CD4-positive, alpha-beta T cell (primary cell): ENCODE measurements at regions not wholly inside any gene's neighbourhood (a gene's known extent, or its start where the extent isn't known, plus 50 kb on each side); places are given as distances from the start of the nearest gene placed in this dataset.
A peak's percentile ranks its signal among the peaks of the same experiment; 100 is the strongest.

ENCODE experiments used
- ATAC-seq: fragments of 200-7000 bp; cut with Tn5 transposase; one replicate; pipeline ENCODE4 v1.10.0; 2022; ENCODE audit warnings: mild to moderate bottlenecking; ENCODE audit not compliant: poor library complexity
- CTCF ChIA-PET: fragments of 350-600 bp; sonication (Branson Sonifier 250); formaldehyde crosslinking; loops from one replicate; lab custom pipeline; 2021; ENCODE audit warnings: antibody characterized with exemption, inconsistent platforms; lab: Charles Lee
- POLR2A ChIA-PET: fragments of 350-600 bp; sonication (Branson Sonifier 250); formaldehyde crosslinking; loops from one replicate; lab custom pipeline; 2021; ENCODE audit warnings: antibody characterized with exemption, inconsistent platforms; lab: Charles Lee
- DNase-seq, 14 experiments: peaks; one replicate each; pipeline ENCODE4 v3.0.0-alpha.2; 2013 to 2020; ENCODE audit warnings: mixed read lengths in 2 of 14
- H3K27ac ChIP-seq, 2 donors: one replicate each; pipeline versions ENCODE4 v1.5.1 to v1.7.0; 2013; ENCODE audit warnings: low read length in 2 of 2, low read depth in 1 of 2, mild to moderate bottlenecking in 1 of 2
- H3K27me3 ChIP-seq, 2 experiments: 1 replicate in 1 of 2; 2 replicates in 1 of 2; pipeline versions ENCODE4 v1.6.1 to v1.7.0; 2013; ENCODE audit warnings: low read length in 2 of 2, control low read depth in 1 of 2, mild to moderate bottlenecking in 1 of 2, moderate library complexity in 1 of 2; ENCODE audit not compliant: insufficient read depth in 2 of 2, control insufficient read depth in 1 of 2
- H3K36me3 ChIP-seq: one replicate; pipeline ENCODE4 v1.6.1; 2013; ENCODE audit warnings: low read length, control low read depth; ENCODE audit not compliant: insufficient read depth
- H3K4me1 ChIP-seq: one replicate; pipeline ENCODE4 v1.6.1; 2013; ENCODE audit warnings: low read length, control low read depth; ENCODE audit not compliant: insufficient read depth
- H3K4me3 ChIP-seq: one replicate; pipeline ENCODE4 v1.5.1; 2013; ENCODE audit warnings: mild to moderate bottlenecking, low read length, moderate library complexity
- H3K9me3 ChIP-seq, 2 experiments: 1 replicate in 1 of 2; 2 replicates in 1 of 2; pipeline versions ENCODE4 v1.6.1 to v1.7.0; 2013; ENCODE audit warnings: low read length in 2 of 2, mild to moderate bottlenecking in 2 of 2, control low read depth in 1 of 2, moderate library complexity in 1 of 2; ENCODE audit not compliant: control insufficient read depth in 1 of 2, insufficient read depth in 1 of 2
- H3K27ac Mint-ChIP-seq: one replicate; pipeline ENCODE4 v1.8.0; 2020; ENCODE audit warnings: mixed read lengths
- H3K27me3 Mint-ChIP-seq: one replicate; pipeline ENCODE4 v1.8.0; 2021; ENCODE audit warnings: mixed read lengths
- H3K36me3 Mint-ChIP-seq: one replicate; pipeline ENCODE4 v1.8.0; 2021; ENCODE audit warnings: low read depth, mixed read lengths
- H3K4me1 Mint-ChIP-seq: one replicate; pipeline ENCODE4 v1.8.0; 2021; ENCODE audit warnings: low read depth, mixed read lengths
- H3K4me3 Mint-ChIP-seq: one replicate; pipeline ENCODE4 v1.8.0; 2020; ENCODE audit warnings: mild to moderate bottlenecking, mixed read lengths
- H3K9me3 Mint-ChIP-seq: one replicate; pipeline ENCODE4 v1.8.0; 2020; ENCODE audit warnings: mixed read lengths
- intact Hi-C, 2 experiments: fragments of 100-400 bp; cut with DNase I in 1 of 2; cut with micrococcal nuclease in 1 of 2; formaldehyde crosslinking; loops; one replicate each; pipeline versions ENCODE4 v1.15.1 to v1.9.0; 2023 to 2025; cut with DNase I, micrococcal nuclease
- TF ChIP-seq, protein P1 (sequence below): fragments of 200-600 bp; IDR thresholded peaks from one replicate; pipeline ENCODE4 v1.8.0; 2022; ENCODE audit warnings: antibody characterized with exemption, mild to moderate bottlenecking

DNA sequence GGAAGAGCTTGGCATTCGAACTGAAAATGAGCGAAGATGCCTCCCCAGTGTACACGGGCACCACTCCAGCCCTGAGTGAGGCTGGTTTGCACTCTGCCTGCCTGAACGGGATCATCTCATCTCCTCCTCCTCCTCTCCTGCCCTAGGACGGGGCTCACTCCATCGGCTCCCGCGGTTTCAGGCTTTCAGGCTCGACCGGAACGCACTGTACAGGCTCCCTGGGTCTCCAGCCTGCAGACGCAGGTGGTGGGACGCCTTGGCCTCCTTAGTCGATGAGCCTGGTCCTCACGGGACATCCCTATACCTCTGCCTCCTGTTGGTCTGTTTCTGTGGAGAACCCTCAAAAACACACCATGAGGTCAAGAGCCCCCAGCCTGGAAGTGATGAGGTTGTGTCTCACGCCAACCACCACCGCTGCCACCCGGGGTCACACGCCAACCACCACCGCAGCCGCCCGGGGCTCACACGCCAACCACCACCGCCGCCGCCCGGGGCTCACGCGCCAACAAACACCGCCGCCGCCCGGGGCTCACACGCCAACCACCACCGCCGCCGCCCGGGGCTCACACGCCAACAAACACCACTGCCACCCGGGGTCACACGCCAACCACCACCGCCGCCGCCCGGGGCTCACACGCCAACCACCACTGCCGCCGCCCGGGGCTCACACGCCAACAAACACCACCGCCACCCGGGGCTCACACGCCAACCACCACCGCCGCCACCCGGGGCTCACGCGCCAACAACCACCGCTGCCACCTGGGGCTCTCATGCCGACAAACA is 56.3 kb downstream of the FOXL3 start:
- ATAC-seq, result no peak

DNA sequence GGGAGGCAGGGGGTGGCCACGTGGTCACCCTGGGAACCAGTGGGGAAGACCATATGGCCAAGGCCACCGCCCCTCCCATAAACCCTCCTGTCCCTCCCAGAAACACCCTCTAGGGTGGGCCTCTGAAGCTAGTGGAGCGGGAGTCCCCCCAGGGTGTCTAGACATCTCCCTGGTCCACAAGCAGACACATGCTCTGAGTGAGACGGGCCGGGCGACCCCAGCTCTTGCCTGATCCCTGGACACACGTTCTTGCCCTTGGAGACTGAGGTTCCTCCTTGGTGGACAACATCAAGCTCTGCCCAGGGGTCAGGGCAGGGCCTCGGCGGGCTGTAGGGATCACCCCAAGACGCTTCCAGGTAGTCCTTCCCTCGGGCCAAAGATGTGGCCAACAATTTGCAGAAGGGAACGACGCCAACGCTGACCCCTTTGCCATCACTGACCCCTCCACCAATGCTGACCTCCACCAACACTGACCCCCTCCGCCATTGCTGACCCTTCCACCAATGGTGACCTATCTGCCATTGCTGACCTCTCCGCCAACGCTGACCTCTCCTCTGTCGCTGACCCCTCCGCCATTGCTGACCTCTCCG is 57.1 kb downstream of the FOXL3 start:
- Mint-ChIP-seq H3K36me3 (peaks cover 9% of the 10 kb centered on the region), H3K4me1 (peaks cover 5% of the 10 kb centered on the region), H3K27me3 (no peaks in the 10 kb centered on the region), H3K27ac (peak overlapping the region; percentile 12), H3K9me3 (peaks cover 3% of the 10 kb centered on the region), H3K4me3 (no peak overlapping the region)
- DNase-seq (no peak), ATAC-seq (no peak)
- Histone ChIP-seq H3K27ac (no peak overlapping the region), H3K27me3 (no peaks in the 10 kb centered on the region), H3K4me1 (peaks cover 19% of the 10 kb centered on the region), H3K4me3 (no peak overlapping the region), H3K36me3 (no peaks in the 10 kb centered on the region), H3K9me3 (peaks cover 4 to 57% of the 10 kb centered on the region in 2 experiments)
- ChIA-PET CTCF (no interaction called here), POLR2A (no interaction called here)
- TF ChIP-seq, protein P1, sequence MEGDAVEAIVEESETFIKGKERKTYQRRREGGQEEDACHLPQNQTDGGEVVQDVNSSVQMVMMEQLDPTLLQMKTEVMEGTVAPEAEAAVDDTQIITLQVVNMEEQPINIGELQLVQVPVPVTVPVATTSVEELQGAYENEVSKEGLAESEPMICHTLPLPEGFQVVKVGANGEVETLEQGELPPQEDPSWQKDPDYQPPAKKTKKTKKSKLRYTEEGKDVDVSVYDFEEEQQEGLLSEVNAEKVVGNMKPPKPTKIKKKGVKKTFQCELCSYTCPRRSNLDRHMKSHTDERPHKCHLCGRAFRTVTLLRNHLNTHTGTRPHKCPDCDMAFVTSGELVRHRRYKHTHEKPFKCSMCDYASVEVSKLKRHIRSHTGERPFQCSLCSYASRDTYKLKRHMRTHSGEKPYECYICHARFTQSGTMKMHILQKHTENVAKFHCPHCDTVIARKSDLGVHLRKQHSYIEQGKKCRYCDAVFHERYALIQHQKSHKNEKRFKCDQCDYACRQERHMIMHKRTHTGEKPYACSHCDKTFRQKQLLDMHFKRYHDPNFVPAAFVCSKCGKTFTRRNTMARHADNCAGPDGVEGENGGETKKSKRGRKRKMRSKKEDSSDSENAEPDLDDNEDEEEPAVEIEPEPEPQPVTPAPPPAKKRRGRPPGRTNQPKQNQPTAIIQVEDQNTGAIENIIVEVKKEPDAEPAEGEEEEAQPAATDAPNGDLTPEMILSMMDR, result no peak
- intact Hi-C loops, result no loop called here

More for the DNA sequence above, 56.3 kb downstream of the FOXL3 start:
- no peaks in the 10 kb centered on the region for H3K36me3 ChIP-seq
- no peak overlapping the region for H3K27ac ChIP-seq
- Mint-ChIP-seq H3K4me3 (no peak overlapping the region), H3K27me3 (no peaks in the 10 kb centered on the region), H3K36me3 (peaks cover 5% of the 10 kb centered on the region), H3K9me3 (peaks cover 3% of the 10 kb centered on the region), H3K27ac (peak overlapping the region; percentile 38), H3K4me1 (no peaks in the 10 kb centered on the region)
- H3K27me3 ChIP-seq, result no peaks in the 10 kb centered on the region
- peaks cover 13% of the 10 kb centered on the region for H3K4me1 ChIP-seq
- H3K4me3 ChIP-seq, result no peak overlapping the region
- intact Hi-C loops, result no loop called here
- H3K9me3 ChIP-seq, result peaks cover 4 to 57% of the 10 kb centered on the region in 2 experiments
- CTCF ChIA-PET, result no interaction called here
- no peak for DNase-seq
- TF ChIP-seq, protein P1, result no peak
- POLR2A ChIA-PET, result interaction anchor here (0.6 kb wide), 1 partner anchor 346 kb away, joined by 3 read pairs; no protein-coding TSS in a partner anchor

DNA sequence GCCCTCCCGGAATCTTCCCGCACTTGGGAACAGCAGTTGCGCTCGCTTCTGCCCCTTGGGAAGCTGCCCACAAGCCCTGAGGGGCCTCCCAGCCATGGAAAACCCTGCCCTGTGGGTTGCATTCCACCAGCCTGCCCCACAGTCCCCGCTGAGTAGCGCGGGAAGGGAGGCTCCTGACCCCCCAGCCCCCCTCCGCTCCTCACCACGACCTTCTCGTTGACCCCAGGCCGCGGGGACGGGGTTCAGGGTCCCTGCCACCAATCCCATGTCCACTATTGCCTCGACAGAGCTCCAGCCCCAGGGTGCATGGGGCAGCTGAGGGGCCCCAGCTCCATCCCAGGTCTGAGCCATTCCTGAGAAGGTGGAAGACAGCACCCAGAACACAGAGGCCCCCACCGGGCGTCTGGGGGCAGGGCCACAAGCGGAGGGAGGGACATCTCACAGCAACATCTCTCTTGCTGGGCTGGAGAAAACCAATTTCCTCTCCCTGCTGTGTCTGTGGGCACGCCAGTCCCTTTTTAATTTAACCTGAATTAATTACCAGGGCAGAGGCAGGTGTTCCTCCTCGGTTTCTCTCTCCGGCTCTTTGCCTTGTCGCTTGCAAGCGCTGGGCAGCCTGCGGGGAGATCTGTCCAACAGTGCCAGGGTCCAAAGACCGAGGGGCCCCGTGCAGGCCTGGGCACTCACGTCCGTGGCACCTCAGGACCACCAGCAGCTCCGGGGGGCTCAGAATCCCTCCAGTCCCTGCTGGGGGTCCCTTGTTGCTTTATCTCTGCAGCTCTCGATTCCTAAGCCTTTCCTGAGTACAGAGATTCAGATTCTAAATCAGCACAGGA is 57.9 kb downstream of the FOXL3 start:
- H3K36me3 Mint-ChIP-seq, result peaks cover 16% of the 10 kb centered on the region
- peaks cover 4 to 57% of the 10 kb centered on the region in 2 experiments for H3K9me3 ChIP-seq

More for the DNA sequence above, 57.9 kb downstream of the FOXL3 start:
- peaks cover 13% of the 10 kb centered on the region for H3K4me1 Mint-ChIP-seq
- H3K4me3 ChIP-seq, result no peak overlapping the region
- peaks cover 26% of the 10 kb centered on the region for H3K4me1 ChIP-seq
- ChIA-PET POLR2A (no interaction called here), CTCF (no interaction called here)
- H3K27me3 ChIP-seq, result no peaks in the 10 kb centered on the region
- TF ChIP-seq, protein P1, result no peak
- no peaks in the 10 kb centered on the region for H3K36me3 ChIP-seq
- no peaks in the 10 kb centered on the region for H3K27me3 Mint-ChIP-seq
- no peak for DNase-seq
- no peak overlapping the region for H3K27ac ChIP-seq
- H3K27ac Mint-ChIP-seq, result no peak overlapping the region
- no peak overlapping the region for H3K4me3 Mint-ChIP-seq
- peaks cover 3% of the 10 kb centered on the region for H3K9me3 Mint-ChIP-seq
- no peak for ATAC-seq
- intact Hi-C loops, result no loop called here
